OCI-LY3 (cell line): ENCODE measurements at regions not wholly inside any gene's neighbourhood (a gene's known extent, or its start where the extent isn't known, plus 50 kb on each side); places are given as distances from the start of the nearest gene placed in this dataset.

Source experiments
- EZH2phosphoT487 ChIP-seq: fragments of 200-600 bp; shearing (Covaris generic); IDR thresholded peaks from 2 replicates; pipeline ENCODE4 v1.6.1; 2018; ENCODE audit warnings: antibody characterized with exemption, mixed run types, low read depth
- TF ChIP-seq, protein P1 (sequence below): fragments of 200-600, 300-600 bp; sonication (generic); IDR thresholded peaks from 2 replicates; pipeline ENCODE4 v1.5.1; 2014; ENCODE audit warnings: antibody characterized with exemption, low read length, low read depth

DNA sequence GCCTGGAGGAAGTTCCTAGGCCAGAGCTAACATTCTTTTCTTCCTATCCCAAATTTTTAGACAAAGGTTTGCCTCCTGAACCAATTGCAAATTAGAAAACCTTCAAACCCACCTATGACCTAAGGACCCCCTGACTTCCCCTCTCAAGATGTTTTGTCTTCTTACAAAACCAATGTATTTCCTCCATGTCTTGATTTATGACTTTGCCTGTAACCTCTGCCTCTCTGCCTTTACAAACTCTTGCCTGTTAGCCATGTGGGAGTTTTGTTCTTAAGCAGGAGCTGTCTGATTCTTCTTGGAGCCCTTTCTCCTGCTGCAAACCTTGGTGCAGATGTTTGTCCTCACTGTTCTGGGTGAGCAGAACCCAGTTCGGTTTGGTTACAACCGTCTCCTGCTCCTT lies 222.3 kb upstream of the BOD1L1 start:
- TF ChIP-seq, protein P1, sequence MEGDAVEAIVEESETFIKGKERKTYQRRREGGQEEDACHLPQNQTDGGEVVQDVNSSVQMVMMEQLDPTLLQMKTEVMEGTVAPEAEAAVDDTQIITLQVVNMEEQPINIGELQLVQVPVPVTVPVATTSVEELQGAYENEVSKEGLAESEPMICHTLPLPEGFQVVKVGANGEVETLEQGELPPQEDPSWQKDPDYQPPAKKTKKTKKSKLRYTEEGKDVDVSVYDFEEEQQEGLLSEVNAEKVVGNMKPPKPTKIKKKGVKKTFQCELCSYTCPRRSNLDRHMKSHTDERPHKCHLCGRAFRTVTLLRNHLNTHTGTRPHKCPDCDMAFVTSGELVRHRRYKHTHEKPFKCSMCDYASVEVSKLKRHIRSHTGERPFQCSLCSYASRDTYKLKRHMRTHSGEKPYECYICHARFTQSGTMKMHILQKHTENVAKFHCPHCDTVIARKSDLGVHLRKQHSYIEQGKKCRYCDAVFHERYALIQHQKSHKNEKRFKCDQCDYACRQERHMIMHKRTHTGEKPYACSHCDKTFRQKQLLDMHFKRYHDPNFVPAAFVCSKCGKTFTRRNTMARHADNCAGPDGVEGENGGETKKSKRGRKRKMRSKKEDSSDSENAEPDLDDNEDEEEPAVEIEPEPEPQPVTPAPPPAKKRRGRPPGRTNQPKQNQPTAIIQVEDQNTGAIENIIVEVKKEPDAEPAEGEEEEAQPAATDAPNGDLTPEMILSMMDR: no peak
- no peak for TF ChIP-seq EZH2phosphoT487
